Thymus (tissue), 11 donors: ENCODE measurements at regions not wholly inside any gene's neighbourhood (a gene's known extent, or its start where the extent isn't known, plus 50 kb on each side); places are given as distances from the start of the nearest gene placed in this dataset.

ENCODE experiments used
- DNase-seq, 9 donors: peaks; one replicate each; pipeline ENCODE4 v3.0.0-alpha.2; 2013; ENCODE audit warnings: low spot score in 9 of 9, low read depth in 6 of 9, missing footprints in 1 of 9
- H3K27ac ChIP-seq, 2 donors: one replicate each; pipeline ENCODE4 v1.5.1; 2013; ENCODE audit warnings: control low read depth in 1 of 2, low read depth in 1 of 2, low read length in 1 of 2, mild to moderate bottlenecking in 1 of 2, moderate library complexity in 1 of 2
- H3K27me3 ChIP-seq, 2 donors: one replicate each; pipeline ENCODE4 v1.5.1; 2013; ENCODE audit warnings: low read length in 1 of 2; ENCODE audit not compliant: control insufficient read depth in 2 of 2, insufficient read depth in 1 of 2
- H3K36me3 ChIP-seq, 2 donors: one replicate each; pipeline ENCODE4 v1.5.1; 2013; ENCODE audit warnings: low read length in 1 of 2, mild to moderate bottlenecking in 1 of 2, moderate library complexity in 1 of 2; ENCODE audit not compliant: control insufficient read depth in 2 of 2, insufficient read depth in 2 of 2
- H3K4me1 ChIP-seq, 2 donors: one replicate each; pipeline ENCODE4 v1.5.1; 2013; ENCODE audit warnings: low read length in 2 of 2; ENCODE audit not compliant: control insufficient read depth in 2 of 2, insufficient read depth in 2 of 2
- H3K4me3 ChIP-seq, 2 donors: one replicate each; pipeline ENCODE4 v1.5.1; 2013; ENCODE audit warnings: low read length in 2 of 2, control low read depth in 1 of 2, mild to moderate bottlenecking in 1 of 2
- H3K9me3 ChIP-seq, 2 donors: one replicate each; pipeline ENCODE4 v1.5.1; 2013; ENCODE audit warnings: low read length in 1 of 2, mild to moderate bottlenecking in 1 of 2; ENCODE audit not compliant: control insufficient read depth in 2 of 2, insufficient read depth in 1 of 2
- WGBS: extraction: QIAGEN DNeasy Blood & Tissue Kit; methylation state at CpG from one replicate; pipeline ENCODE4 v1.1.7; 2013; 5-methylcytosine and 5-hydroxymethylcytosine counted together
- donor health status: healthy.

DNA sequence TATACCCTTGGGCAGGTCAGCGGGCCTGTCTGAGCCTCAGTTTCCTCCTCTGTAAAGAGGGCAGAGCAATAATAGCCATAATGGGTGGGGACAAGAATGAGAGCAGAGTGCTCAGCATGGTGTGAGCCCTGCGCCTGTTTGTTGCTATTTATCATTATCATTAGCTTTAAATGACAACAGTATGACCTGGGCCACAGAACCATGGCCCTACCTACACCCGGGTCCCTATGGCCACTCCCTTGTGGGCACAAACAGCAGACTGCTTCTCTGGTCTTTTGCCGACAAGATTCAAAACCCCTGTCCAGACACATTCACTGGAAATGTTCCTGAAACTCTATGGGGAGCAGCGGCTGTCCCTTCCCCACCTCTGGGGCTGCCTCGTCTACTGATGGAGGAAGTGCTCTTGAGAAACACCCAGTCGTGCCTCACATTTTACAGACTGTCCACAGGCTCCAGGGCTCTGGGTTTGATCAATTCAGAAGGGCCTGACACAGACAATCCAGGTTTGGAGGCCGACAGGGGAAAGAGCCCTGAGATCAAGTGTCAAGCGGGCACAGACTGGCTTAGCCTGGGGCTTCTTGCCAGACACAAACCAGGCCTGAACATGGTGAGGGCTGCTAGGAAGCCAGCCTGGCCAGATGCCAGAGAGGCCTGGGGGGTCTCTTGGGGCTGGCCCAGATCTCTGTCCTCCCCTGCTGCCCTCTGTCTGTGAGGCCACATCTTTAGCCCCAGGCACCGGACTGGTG lies 112.5 kb upstream of the CD82 start:
- H3K4me3 ChIP-seq, result no peak overlapping the region
- no peak overlapping the region for H3K27ac ChIP-seq
- H3K4me1 ChIP-seq, result no peaks in the 10 kb centered on the region
- H3K27me3 ChIP-seq, result no peaks in the 10 kb centered on the region
- H3K9me3 ChIP-seq, result no peaks in the 10 kb centered on the region
- WGBS, result 85% methylated on average over 10 of the region's 10 CpGs
- DNase-seq, result no peak
- H3K36me3 ChIP-seq, result no peaks in the 10 kb centered on the region

DNA sequence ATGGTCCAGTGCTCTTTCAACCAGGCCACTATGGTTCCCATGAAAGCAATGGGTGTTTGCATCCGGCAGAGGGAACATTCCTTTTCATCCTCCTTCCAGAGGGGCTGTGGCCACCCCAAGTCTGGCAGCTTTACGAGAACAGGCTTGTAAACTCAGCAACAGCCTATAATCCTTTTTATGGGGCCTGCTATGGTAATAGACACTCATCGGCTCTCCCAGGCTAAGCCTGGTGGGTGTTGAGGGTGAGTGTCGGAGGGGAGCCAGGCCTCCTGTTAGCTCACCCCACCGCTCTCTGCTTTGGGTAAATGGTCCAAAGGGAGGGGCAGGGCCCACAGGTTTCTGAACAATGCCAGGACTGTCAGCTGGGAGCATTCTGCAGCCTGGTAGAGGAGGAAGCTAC lies 111.6 kb upstream of the CD82 start:
- Histone ChIP-seq H3K27ac (no peak overlapping the region), H3K27me3 (no peaks in the 10 kb centered on the region), H3K4me1 (no peaks in the 10 kb centered on the region), H3K9me3 (no peaks in the 10 kb centered on the region), H3K36me3 (no peaks in the 10 kb centered on the region), H3K4me3 (no peak overlapping the region)
- DNase-seq, result no peak
- 97% methylated on average over 5 of the region's 5 CpGs for WGBS

DNA sequence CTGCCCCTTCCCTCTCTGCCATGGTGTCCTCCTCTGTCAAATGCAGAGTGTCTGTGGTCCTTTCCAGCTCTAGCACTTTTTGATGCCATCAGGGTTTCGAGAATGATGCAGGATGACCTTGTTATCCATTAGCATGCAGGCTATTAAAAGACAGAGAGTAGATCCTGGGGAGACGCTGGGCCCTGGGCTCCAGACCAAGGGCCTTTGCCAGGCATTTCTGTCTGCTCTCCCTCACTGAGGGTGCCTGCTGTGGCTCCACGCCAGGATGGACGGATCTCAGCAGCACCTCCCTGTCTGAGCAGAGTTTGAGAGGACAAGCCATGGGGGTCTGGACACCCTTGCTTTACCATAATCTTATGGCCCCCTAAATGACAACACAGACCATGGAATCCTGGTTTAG lies 110.8 kb upstream of the CD82 start:
- 90% methylated on average over 4 of the region's 4 CpGs for WGBS
- no peak for DNase-seq
- H3K4me3 ChIP-seq, result no peak overlapping the region

DNA sequence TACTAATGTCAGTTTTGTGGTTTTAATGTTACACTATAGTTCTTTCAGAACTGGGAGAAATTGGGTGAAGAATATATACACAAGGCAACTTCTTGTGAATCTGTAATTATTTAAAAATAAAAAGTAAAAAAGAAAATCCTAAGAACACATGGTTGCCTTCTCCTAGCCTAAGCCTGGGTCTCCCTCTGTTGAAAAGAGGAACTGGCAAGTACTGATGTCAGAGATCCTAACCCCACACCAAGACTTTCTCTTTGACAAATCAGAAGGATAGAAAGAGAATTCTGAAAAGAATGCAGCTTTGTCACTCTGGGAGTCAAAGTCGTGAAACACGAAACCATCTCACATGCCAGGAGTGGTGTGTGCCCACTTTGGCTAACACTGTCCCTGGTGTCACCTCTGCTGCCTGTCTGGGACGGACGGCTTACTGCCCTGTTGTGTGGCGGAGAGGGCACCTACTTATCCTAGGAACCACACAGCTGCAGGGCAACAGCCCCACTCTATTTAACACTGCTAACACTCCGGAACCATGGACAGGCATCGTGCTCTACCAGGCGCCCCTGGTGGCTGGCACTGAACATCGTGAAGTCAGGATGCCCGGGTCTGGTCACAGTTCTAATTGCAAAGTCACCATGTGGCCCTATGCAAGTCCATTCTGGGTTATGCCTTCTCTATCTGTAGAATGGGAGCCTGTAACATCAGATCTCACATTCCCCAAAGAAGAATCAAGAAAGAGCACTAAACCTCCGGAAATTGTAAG lies 108.7 kb upstream of the CD82 start:
- H3K4me1 ChIP-seq, result no peaks in the 10 kb centered on the region
- no peak for DNase-seq
- no peak overlapping the region for H3K27ac ChIP-seq
- H3K27me3 ChIP-seq, result no peaks in the 10 kb centered on the region
- H3K36me3 ChIP-seq, result no peaks in the 10 kb centered on the region
- WGBS, result 88% methylated on average over 11 of the region's 11 CpGs
- no peak overlapping the region for H3K4me3 ChIP-seq
- H3K9me3 ChIP-seq, result no peaks in the 10 kb centered on the region

More for the DNA sequence above, 110.8 kb upstream of the CD82 start:
- H3K9me3 ChIP-seq, result no peaks in the 10 kb centered on the region
- H3K27ac ChIP-seq, result no peak overlapping the region
- no peaks in the 10 kb centered on the region for H3K4me1 ChIP-seq
- H3K27me3 ChIP-seq, result no peaks in the 10 kb centered on the region
- no peaks in the 10 kb centered on the region for H3K36me3 ChIP-seq

DNA sequence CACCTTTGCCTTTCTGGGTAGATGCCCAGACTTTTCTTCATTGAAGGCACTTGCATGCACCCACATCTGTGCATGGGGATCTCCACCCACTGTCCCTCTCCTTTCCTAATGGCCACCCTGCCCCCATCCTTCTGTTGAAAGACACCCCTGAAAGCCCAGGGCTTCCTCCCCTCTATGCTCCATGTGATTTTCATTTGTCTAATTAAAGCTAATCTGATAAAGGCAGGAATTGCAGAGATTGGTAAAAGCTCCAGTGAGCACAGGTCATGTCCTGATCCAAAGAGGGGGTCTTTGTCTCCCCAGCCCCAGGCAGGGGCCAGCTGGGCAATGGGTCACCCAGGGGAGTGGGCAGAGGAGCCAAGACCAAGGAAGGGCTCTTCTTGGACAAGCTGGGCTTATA lies 107.6 kb upstream of the CD82 start:
- Histone ChIP-seq H3K4me3 (no peak overlapping the region), H3K36me3 (no peaks in the 10 kb centered on the region), H3K27ac (no peak overlapping the region), H3K27me3 (no peaks in the 10 kb centered on the region), H3K4me1 (no peaks in the 10 kb centered on the region), H3K9me3 (no peaks in the 10 kb centered on the region)
- no peak for DNase-seq

DNA sequence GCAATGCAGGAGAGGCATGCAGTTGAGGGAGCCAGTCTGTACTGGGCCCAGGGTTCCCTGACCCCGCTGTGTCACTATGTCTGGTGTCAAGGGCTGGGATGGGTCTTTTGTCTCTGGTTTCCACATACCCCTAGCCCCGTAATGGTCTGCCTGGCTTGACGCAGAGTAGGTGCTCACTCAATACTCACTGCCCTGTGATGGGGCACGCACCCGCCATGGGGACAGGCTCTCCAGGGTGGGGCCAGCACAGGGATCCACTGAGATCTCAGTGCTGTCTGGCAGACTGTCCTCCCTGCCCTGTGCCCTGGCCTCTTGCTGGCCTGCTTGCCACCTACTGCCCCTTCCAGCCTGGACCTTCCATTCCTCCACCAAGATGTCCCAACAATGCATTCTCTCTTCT lies 101.7 kb upstream of the CD82 start:
- WGBS, result 99% methylated on average over 5 of the region's 5 CpGs
- Histone ChIP-seq H3K9me3 (no peaks in the 10 kb centered on the region), H3K27me3 (no peaks in the 10 kb centered on the region), H3K4me1 (no peaks in the 10 kb centered on the region), H3K36me3 (no peaks in the 10 kb centered on the region), H3K4me3 (no peak overlapping the region), H3K27ac (no peak overlapping the region)
- DNase-seq, result no peak

DNA sequence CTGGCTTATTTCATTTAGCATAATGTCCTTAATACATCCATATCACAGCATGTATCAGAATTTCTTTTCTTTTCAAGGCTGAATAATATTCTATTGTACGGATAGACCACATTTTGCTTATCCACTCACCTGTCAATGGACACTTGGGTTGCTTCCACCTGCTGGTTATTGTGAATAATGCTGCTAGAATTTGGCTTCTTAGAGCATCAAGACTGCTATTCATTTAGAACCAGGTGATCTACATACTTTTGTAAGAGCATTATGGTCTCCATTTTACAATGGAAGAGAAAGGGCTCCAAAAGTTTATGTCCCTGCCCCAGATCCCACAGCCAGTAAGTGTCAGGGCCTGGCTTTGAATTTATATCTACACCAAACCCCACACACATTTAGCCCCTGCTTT lies 100.7 kb upstream of the CD82 start:
- DNase-seq, result no peak
- no peak overlapping the region for H3K27ac ChIP-seq
- H3K9me3 ChIP-seq, result no peaks in the 10 kb centered on the region
- 95% methylated on average over 1 of the region's 1 CpG for WGBS
- H3K4me3 ChIP-seq, result no peak overlapping the region
- no peaks in the 10 kb centered on the region for H3K36me3 ChIP-seq
- no peaks in the 10 kb centered on the region for H3K27me3 ChIP-seq
- no peaks in the 10 kb centered on the region for H3K4me1 ChIP-seq

DNA sequence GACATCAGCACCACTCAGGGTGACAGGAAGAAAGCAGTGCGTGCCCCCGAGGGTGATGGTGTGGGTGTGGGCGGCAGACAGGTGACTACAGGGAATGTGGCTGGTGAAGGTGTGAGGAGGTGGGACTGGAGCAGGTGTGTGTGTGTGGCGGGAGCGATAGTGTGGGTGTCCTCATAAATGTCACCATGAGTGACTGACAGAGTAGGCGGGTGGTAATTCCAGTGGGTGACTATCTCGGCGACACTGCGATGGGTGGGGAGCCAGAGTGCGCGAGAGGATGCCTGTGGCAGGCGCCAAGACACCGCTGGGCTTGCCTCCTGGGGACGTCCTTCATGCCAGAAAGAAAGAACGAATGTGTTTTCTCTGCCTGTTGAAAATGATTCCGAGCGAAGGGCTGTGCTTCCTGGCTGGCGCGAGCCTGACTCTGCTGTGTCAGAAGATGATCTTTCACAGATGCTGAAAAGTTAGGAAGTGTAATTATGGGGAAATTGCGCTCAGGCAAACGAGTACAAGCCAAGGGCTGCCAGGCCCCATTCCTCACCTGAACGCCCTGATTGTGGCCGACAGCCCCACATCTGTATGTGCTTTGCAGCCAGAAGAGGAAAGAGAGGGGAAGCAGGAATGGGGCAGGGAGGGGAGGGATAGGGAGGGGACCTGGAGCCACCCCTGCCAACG lies 98.8 kb upstream of the CD82 start:
- H3K4me3 ChIP-seq, result no peak overlapping the region
- no peak overlapping the region for H3K27ac ChIP-seq
- no peaks in the 10 kb centered on the region for H3K36me3 ChIP-seq
- no peaks in the 10 kb centered on the region for H3K27me3 ChIP-seq
- no peaks in the 10 kb centered on the region for H3K4me1 ChIP-seq
- no peaks in the 10 kb centered on the region for H3K9me3 ChIP-seq
- no peak for DNase-seq
- 90% methylated on average over 24 of the region's 24 CpGs for WGBS

DNA sequence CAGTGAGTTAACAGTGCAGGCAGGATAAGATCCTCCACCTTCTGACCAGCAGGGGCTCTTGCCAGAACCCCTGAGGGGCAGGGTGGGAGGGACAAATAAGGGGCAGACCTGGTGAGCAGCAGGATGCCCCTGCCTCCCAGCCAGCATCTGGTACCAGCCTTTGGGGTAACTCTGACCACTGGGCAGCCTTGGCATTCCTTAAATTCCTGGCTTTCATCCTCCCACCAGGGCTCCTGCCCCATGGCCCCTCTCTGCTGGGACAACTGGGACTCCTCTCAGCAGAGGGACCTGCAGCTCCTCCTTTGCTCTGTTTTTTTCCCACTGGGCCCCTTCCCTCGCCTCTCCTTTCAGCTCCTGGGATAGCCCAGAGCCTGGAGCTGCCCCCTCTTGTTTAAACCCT lies 98.0 kb upstream of the CD82 start:
- 82% methylated on average over 1 of the region's 1 CpG for WGBS
- H3K4me1 ChIP-seq, result no peaks in the 10 kb centered on the region
- no peak overlapping the region for H3K4me3 ChIP-seq
- DNase-seq, result no peak
- H3K27ac ChIP-seq, result no peak overlapping the region
- no peaks in the 10 kb centered on the region for H3K9me3 ChIP-seq
- no peaks in the 10 kb centered on the region for H3K27me3 ChIP-seq
- no peaks in the 10 kb centered on the region for H3K36me3 ChIP-seq
